DMS153 treated with DMSO at 0.1 percent for 48 hours (cell line): ENCODE measurements at regions not wholly inside any gene's neighbourhood (a gene's known extent, or its start where the extent isn't known, plus 50 kb on each side); places are given as distances from the start of the nearest gene placed in this dataset.

Experiments used
- DNase-seq: peaks from one replicate; lab custom pipeline; 2025; ENCODE audit not compliant: unreplicated experiment; lab: John Stamatoyannopoulos, UW

DNA sequence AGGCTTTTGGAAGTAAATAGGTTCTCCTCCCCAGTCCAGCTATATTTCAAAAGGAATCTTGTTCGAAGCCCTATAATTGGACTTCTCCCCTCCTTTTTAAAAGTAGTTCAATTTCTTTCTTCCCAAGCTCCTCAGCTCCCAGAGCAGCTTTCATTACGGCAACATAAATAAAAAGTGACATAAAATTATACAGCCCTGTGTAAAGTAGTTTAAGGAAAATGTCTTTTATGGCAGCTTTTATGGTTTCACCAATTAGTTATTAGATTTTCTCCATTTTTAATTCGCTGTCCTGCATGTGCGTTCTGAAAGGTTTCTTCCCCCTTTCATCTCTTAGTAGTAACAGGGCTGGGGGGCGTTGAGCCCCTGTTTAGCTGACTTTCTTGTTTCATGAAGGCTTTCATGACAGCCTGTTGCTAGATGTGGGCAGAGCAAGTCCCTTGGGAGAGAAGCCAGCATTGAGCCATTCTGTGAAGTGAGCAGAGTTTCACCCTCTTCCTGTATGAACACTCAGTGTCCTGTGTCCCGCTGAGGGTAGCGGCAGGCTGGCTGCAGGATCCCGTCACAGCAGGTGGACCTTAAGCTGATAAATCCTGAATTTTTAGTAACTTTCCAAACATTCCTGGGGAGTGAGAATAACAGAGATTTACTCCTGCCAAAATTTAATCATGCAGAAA lies 229.7 kb upstream of the SPRED2 start:
- DNase-seq, result no peak

DNA sequence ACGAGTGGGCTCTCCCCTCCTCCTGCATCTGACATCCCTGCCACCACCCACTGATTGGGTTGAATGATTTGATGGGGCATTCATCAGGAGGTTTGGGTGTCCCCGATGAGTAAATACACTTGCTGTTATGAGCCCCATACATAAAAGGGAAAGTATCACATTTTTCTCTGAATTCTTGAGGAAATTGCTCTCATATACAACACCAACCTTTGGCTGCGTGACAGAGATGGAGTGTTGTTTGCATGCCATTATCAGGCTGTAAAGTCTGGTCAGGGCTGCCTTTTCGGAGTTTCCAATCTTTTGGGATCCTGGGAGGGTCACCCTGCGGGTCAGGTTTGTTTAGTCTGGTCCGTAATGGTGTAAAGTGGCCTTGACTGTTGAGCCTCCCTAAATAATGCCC lies 227.9 kb upstream of the SPRED2 start:
- no peak for DNase-seq

DNA sequence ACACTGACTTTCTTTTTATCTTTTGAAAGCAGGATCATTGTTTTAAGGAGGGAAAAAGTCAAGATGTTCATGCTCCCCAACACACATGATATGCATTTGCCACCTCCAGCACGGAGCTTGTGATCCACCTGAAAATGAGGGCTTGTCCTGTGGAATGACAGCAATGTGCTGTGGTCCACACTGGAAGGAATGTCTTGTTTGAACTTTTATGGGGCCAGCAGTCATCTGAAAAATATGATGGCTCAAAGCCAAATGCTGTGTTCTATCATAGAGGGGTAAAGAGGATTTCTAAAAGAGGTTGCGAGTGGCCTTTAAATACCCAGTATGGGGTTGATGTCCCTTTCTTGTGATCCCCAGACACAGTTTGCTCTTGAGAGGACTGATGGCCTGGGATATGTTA lies 226.5 kb upstream of the SPRED2 start:
- no peak for DNase-seq

DNA sequence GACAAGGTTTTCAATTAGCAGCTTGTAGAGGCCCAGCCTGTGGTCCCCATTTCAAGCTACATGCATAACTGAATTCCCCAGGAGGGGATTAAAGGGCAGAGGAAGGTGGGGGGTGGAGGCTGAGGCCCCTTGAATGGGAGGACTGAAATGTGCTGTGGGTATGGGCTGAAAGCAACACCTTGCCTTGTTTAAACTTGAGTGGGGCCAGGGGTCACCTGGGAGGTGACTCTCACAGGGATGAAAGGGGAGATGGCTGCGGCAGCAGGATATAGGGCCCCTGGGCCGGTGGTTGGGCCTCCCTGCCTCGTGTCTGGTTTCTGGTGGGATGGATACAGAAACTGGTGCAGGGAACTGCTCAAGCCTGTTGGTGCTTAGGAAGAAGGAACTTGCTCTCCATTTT lies 225.9 kb upstream of the SPRED2 start:
- DNase-seq, result no peak

DNA sequence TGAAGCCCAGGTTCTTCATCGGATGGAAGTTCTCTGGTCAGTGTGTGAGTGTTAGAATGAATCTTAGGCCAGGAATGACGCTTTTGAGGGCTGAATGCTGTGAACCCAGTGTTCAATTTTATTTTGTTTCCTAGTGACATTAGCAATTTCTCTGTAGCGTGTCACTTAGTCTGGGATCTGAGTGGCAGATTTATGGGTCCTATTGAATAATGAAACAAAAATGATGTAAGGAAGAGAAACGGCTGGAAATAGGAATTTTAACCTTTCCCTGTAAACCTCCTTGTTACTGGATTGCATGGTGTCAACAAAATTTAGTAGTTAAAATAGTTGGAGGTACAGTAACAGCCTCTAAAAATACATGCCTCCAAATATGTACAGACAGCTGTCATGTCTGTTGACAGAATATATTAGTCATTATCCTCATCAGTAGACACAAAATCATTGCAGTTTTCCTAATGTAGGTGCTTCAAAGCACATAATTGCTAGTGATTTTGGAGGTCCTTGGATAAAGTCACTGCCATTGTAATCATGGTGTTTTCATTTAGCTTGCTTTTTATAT lies 223.8 kb upstream of the SPRED2 start:
- DNase-seq, result no peak

DNA sequence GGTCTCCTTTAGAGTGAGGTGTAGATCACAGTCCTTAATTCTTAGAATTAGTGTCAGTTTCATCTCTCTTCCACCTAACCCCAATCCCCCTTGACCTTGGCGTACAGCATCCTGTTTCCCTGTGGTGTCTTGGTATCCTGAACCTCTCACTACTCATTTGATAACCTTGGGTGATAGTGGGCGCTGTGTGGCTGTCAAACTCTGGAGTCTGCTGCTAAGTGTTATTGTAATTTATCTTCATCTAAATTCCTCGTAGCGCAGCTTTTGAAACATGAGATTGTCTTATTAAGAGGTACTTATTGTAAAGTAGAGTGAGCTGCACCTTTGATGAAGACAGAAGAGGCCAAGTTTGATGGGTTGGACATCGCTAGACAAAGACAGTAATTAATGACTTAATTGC lies 222.6 kb upstream of the SPRED2 start:
- no peak for DNase-seq

DNA sequence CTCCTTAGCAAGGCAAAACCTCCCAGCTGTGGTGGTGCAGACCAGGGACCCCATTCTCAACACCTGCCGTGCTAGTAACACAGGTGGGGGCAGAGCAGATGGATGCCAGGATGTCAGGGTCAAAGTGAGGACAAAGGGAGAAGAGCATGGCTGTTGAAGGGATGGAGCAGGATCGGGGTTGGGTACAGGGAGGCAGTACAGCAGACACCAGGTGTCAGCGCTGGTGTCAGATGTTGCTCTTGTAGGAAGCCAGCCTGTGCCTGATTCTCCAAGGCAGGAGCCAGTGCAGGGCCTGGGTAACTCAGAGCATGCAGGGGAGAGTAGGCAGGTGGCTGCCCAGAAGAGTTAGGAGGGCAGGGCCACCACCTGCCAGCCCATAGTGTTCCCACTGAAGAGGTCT lies 222.1 kb upstream of the SPRED2 start:
- no peak for DNase-seq

DNA sequence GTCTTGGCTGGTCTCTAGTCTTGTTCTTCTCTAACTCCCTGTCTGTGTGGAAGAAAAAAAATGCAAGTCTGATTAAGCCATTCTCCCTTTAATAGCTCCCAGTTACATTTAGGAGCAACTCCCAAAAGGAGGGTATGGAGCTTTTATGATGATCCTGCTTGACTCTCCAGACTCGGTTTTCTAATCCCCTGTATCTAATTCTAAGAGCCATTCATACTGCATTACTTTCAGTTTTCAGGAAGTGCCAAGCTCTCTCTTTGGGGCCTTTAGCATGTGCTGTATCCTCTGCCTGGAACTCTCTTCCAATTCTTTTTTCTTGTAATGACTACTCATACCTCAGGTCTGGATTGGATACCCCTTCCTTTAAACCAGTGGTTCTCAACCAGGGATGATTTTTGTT lies 219.7 kb upstream of the SPRED2 start:
- no peak for DNase-seq

DNA sequence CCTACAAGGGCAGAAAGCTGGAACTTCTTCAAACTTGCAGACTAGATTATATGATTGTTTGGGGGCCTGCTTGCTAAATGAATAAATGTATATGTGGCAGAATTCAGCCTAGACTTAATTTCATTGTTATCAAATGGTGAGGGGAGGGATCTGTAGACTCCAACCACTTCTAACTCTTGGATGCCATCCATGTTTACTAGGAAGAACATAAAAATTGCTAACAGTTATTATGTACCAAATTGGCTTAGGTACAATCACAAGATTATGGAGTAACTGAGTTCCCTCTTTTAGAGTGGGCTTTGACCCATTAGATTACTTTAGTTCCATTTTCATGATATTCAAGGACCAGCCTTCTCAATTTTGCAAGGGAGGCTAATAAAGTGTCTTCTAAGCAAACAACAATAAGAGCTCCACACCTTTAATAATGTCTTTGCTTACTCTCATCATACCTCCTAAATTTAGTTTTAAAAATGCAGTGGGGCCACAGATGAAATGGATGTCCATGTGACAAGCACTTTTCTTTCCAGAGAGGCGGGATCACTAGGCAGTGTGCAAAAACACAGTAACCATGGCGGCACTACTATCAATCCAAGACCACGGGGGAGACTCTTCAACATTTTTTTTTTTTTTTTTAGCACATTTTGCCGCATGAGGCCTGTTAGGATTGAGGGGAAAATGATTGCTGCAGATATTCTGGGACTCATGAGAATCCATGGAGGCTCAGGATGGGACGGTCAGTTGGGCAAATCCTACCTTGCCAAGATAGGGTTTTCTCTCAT lies 217.6 kb upstream of the SPRED2 start:
- no peak for DNase-seq

DNA sequence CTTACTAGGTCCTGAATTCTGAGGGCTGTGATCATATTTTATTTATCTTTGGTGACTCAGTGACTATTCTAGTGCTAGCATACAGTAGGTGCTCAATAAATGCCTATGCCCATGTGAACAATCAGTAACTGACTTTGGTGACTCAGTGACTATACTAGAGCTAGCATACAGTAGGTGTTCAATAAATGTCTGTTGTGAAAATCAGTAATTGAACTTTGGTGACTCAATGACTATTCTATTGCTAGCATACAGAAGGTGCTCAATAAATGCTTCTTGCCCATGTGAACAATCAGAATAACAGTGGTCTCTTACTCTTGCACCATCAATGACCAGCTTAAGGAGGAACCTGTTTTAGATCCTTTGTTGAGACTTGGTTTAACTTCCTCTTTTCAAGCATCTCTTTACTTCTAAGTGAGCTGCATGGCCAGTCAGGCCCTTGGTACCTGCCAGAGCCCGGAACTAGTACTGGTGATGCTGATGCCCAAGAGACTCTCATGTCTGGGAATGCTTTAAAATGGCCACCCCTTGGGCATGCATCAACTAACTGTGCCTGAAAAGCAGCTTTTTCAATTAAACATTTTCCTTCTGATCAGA lies 214.9 kb upstream of the SPRED2 start:
- DNase-seq, result no peak

DNA sequence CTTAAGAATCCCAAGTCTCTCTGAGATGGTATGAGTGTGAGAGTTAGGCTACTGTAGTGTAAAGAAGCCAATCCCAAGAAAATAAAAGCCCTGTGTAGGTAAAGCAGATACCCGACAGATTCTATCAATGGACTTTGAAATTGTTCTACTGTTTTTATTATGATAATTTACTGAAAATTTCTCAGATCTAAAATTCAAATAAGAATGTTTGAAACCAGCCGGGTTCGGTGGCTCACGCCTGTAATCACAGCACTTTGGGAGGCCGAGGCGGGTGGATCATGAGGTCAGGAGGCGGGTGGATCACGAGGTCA lies 208.3 kb upstream of the SPRED2 start:
- no peak for DNase-seq

DNA sequence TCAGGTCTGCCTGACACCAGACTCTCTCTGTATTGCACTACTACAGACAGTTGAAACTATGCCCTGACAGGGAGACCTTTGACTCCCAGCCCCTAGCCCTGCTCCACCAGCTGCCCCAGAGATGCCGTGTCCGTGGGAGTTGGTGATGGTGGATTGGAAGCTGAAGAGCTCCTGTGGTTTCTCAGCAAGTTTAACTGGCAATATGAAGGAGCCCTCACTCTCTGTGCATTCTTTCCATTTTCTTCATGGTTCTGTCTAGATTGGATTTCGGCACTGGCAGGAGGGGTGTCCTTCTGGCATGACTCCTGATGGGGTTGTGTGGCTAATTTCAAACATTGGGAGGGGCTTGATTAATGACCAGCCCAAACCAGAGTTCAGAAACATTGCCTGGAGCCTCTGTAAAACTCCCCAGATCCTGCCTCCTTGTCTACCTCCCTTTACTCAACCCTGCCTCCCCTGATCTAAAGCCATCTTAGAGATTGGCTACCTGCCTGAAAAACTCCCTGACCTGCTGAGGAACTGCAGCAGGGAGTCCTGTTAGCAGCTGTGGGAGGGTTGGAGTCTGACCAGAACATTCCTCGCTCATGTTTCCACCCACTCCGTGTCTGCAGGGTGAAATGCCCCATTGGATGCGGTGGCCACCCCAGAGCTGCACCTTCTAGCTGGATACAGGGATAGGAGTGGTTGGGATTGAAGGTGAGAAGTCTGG lies 206.9 kb upstream of the SPRED2 start:
- DNase-seq, result no peak

DNA sequence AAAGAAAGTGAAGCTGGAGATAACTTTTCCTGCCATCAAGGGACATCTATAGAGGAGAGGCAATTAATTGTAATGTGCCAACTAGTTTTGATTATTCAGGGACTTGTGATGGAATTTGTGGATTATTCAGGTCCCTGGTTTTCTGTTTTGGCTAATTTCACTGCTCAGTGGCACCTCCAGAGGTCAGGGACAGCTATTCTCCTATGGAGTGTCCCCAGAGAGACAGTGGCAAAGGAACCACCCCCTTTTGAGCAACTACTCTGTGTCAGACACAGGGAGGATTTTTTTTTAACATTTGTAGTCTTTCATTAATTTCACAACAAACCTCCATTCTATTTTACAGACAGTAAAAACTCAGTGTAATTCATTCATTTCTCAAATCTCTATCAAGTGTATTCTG lies 206.0 kb upstream of the SPRED2 start:
- no peak for DNase-seq

DNA sequence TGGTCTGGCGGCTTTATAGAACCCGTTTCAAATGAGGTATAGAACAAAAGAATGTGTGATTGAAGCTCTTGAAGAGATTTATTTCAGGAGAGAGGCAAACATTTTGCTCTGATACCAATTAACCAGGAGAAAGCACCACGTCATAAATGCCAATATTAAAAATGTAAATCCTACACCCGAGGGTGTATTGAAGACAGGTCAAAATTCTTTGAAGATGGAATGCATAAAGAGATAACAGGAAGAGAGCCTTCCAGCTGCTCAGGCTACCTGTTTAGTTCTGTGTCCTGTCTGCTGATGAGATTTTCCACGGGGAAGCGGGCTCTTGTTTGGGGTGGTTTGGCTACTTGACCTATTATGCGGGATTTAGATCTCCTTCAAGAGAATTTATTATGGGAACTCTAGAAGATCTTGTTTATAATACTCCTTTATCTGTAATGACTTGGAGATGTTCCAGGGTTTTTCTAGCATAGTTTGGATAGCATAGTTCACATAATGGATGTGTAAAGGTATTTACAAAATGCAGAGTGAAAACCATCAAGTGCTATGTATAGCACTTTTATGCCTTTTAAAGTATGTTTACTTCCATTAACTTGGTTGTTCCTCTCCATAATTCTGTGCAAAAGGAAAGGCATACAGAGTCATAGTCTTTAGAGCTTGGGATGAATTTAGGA lies 204.5 kb upstream of the SPRED2 start:
- no peak for DNase-seq

DNA sequence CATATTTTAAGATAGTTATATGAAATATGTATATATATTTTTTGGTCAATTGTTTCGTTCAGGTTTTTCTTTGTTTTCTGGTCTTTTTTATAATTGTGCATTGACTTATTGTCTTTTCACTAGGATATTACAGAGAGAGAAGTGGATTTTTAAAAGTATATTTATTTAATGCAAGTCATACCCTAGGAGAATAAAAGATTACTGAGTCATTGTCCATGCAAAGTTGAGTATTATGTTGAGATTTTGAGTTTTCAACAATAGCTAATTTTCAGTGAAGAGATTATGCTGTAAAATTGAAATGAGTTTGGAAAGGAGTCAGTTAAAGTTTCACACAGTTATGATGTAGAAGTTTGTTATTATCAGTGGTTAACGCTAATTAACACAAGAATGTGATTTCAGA lies 203.6 kb upstream of the SPRED2 start:
- no peak for DNase-seq

DNA sequence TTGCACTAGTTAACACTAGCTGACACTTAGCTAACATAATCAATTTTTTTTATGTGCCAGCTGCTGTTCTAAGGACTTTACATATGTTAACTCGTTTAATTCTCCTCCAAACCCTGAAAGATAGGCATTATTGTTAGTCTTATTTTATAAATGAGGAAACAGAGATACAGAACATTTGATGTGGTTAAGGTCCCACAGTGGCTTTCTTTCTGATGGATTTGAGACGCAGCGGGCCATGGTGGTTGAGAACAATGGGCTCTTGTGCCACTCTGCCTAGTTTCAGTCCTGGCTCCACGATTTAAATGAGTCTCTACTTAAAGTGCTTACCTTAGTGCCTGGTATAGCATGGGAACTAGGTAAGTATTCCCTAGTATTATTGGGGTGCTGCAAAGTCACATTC lies 201.9 kb upstream of the SPRED2 start:
- no peak for DNase-seq

DNA sequence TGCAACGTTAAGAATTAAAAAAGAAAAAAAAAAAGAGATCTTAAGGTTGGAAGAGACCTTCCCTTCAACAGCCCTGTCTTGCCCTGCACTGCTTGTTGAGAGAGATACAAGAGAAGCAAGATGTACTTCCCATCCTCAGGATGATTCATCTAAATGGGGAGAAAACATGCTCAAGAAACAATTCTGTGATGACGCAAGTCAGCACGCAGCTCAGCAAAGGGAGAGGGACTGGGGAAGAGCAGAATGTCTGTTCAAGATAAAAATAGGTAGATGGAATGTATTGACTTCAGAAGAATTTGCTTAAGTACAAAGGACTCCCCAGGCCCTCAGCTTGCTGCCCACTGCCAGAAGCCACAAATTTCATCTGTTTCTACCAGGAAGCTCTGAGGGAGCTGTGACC lies 198.2 kb upstream of the SPRED2 start:
- no peak for DNase-seq

DNA sequence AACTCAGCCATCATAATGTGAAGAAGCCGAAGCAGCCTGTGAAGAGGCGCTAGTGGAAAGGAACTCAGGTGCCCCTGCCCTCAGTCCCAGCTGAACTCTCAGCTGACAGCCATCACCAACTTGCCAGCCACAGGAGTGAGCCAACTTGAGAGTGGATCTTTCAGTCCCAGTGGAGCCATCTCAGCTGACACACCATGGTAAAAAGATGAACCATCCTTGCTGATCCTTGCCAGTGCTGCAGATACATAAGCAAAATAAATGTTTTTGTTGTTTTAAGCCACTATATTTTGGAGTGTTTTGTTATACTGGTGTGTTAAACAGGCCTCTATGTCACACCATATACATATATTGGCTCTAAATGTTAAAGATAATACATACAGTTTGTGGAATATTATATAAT lies 195.8 kb upstream of the SPRED2 start:
- DNase-seq, result no peak

DNA sequence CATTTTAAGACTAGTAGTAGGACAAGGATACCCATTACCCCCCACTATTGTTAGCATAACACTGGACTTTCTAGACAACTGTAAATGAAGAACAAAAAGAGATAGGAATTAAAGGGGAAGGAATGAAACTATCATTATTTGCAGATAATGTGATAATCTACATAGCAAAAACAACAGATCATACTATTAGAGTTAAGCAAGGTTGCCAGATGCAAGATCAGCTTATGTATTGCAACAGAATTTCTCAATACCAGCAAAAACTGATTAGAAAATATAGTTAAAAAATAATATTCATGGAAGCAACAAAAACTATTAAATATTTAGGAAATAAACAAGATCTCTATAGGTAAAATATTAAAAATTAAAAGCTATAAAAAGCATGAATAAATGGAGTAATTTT lies 194.4 kb upstream of the SPRED2 start:
- DNase-seq, result no peak

DNA sequence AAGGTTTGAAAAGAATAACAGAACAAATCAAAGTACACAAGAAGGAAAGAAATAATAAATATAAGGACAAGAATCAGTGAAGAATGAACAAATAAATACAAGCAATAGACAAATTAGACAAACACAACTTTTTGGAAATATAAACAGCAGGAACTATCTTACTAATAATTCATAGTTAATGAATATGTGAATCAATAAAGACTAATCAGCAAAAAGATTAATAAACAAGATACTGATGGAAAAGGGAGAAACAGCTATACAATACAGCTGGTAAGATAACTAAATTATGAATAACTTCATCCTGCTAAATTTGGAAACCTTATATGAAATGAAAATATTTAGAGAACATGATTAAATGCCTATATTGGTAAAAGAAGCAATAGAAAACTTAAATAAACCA lies 193.6 kb upstream of the SPRED2 start:
- DNase-seq, result no peak

DNA sequence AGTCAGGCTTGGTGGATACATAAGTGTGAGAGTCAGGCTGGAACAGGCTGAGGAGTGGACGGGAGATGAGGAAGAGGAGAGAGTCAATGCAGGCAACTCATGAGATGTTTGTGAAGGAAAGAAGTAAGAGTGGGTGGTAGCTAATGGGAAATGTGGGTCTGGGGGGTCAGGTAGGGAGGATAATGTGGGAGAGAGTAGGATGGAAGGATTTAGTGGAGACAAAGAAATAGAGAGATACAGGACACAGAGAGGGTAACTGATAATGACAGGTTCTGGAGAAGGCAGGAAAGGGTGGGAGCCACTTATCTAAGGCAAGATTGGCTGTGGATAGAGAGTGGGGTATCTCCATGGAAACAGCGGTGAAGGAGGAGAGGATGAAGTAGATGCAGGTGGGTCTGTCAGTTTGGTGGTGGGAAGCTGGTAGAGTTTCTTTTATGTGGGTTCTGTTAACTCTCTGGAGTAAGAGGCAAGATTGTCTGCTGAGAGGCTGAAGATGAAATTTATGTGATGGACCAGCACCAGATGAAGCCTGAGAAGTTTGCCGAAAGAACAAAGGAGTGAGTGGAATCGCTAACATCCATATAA lies 190.6 kb upstream of the SPRED2 start:
- no peak for DNase-seq
